22Rv1 (cell line): ENCODE measurements at regions not wholly inside any gene's neighbourhood (a gene's known extent, or its start where the extent isn't known, plus 50 kb on each side); places are given as distances from the start of the nearest gene placed in this dataset.

Source experiments
- ZFX ChIP-seq: fragments of 450-650 bp; IDR thresholded peaks from 2 replicates; pipeline ENCODE4 v1.6.1; 2017; ENCODE audit warnings: antibody characterized with exemption, borderline replicate concordance
- TF ChIP-seq, protein P1 (sequence below): fragments of 450-650 bp; IDR thresholded peaks from 2 replicates; pipeline ENCODE4 v1.5.1; 2017; ENCODE audit warnings: mild to moderate bottlenecking

DNA sequence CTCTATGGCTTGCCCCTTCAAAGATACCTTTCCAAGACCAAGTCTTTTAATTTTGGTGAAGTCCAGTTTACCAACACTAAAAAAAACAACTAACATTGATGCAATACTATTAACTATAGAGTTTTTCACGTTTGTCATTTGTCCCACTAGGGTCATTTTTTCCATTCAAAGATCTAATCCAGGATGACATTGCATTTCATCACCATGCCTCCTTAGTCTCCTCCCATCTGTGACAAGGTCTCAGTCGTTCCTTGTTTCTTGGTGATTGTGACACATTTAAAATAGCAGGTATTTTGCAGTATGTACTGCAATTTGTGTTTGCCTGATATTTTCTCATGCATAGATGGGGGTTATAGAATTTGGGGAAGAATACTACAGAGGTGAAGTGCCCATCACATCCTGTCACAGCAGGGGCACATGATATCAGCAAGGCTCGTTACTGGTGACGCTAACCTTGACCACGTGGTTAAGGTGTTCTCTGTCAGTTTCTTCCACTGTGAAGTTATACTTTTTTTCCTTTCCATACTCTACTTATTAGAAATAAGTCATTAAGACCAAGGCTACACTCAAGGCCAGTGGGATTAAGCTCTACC is 799.2 kb upstream of the RAB6C start:
- TF ChIP-seq, protein P1, sequence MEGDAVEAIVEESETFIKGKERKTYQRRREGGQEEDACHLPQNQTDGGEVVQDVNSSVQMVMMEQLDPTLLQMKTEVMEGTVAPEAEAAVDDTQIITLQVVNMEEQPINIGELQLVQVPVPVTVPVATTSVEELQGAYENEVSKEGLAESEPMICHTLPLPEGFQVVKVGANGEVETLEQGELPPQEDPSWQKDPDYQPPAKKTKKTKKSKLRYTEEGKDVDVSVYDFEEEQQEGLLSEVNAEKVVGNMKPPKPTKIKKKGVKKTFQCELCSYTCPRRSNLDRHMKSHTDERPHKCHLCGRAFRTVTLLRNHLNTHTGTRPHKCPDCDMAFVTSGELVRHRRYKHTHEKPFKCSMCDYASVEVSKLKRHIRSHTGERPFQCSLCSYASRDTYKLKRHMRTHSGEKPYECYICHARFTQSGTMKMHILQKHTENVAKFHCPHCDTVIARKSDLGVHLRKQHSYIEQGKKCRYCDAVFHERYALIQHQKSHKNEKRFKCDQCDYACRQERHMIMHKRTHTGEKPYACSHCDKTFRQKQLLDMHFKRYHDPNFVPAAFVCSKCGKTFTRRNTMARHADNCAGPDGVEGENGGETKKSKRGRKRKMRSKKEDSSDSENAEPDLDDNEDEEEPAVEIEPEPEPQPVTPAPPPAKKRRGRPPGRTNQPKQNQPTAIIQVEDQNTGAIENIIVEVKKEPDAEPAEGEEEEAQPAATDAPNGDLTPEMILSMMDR, result no peak
- TF ChIP-seq ZFX, result no peak
